ENCODE measurements at regions not wholly inside any gene's neighbourhood (a gene's known extent, or its start where the extent isn't known, plus 50 kb on each side); places are given as distances from the start of the nearest gene placed in this dataset.
"Not testable (repeated sequence)": the region's sequence is repeated elsewhere in the genome, so short reads cannot be mapped to it uniquely, and the experiment has no call there.

DNA sequence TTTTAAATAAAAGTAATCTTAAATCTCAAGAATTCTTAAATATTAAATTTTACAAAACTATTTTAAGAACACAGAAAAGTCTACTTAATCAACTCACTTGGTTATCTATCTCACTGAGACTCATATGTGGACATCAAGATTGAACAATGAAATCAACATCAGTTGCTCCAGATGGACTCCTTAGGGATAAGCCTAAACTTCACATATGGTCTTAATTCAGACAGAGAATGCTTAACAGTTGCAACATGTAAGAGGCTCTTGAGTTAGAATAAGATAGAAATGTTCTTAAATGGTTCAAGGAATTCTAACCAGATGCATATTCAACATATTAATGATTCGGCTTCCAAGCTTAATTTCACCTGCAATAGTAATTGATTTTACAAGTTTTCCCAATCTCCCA, 1730.9 kb downstream of the PCDH9 start:
- TF ChIP-seq, protein P1, sequence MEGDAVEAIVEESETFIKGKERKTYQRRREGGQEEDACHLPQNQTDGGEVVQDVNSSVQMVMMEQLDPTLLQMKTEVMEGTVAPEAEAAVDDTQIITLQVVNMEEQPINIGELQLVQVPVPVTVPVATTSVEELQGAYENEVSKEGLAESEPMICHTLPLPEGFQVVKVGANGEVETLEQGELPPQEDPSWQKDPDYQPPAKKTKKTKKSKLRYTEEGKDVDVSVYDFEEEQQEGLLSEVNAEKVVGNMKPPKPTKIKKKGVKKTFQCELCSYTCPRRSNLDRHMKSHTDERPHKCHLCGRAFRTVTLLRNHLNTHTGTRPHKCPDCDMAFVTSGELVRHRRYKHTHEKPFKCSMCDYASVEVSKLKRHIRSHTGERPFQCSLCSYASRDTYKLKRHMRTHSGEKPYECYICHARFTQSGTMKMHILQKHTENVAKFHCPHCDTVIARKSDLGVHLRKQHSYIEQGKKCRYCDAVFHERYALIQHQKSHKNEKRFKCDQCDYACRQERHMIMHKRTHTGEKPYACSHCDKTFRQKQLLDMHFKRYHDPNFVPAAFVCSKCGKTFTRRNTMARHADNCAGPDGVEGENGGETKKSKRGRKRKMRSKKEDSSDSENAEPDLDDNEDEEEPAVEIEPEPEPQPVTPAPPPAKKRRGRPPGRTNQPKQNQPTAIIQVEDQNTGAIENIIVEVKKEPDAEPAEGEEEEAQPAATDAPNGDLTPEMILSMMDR (IDR thresholded peaks at IDR 0.05; ENCODE audit: unreplicated experiment) = no peak
- Mint-ChIP-seq H3K27ac (no peak overlapping the region), H3K9me3 (ENCODE audit: low read depth) (peaks cover 3% of the 10 kb centered on the region)

DNA sequence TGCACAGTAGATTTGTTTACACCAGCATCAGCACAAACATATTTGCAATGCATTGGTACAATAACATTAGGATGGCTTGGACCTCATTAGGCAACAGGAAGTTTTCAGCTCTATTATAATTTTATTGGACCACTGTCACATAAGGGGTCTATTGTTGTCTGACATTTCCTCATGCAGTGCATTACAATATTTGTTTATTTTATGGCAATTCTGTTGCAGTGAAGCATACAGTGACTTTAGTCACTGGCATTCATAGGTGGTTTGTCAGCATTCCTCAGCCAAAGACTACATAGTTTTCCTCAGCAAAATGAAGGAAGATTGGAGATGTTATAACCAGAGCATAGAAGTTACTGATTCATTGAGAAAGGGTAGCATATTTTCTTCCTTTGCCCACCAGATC, 1732.9 kb downstream of the PCDH9 start:
- Mint-ChIP-seq H3K27ac (no peak overlapping the region), H3K9me3 (ENCODE audit: low read depth) (no peaks in the 10 kb centered on the region)
- DNase-seq (ENCODE audit: low spot score, unreplicated experiment) = no peak

More for the DNA sequence above, 1730.9 kb downstream of the PCDH9 start:
- Mint-ChIP-seq H3K4me1 (ENCODE audit: low read depth) (peaks cover 3% of the 10 kb centered on the region), H3K27me3 (no peaks in the 10 kb centered on the region), H3K36me3 (ENCODE audit: insufficient read depth) (no peaks in the 10 kb centered on the region), H3K4me3 (ENCODE audit: low read depth) (no peak overlapping the region)
- DNase-seq (ENCODE audit: low spot score, unreplicated experiment) = no peak

DNA sequence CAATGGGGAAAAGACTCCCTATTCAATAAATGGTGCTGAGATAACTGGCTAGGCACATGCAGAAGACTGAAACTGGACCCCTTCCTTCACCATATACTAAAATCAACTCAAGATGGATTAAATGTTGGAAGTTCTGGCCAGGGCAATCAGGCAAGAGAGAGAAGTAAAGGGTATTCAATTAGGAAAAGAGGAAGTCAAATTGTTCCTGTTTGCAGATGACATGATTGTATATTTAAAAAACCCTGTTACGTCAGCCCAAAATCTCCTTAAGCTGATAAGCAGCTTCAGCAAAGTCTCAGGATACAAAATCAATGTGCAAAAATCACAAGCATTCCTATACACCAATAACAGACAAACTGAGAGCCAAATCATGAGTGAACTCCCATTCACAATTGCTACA, 1739.4 kb downstream of the PCDH9 start:
- H3K27me3 Mint-ChIP-seq; DNase-seq (ENCODE audit: low spot score, unreplicated experiment); H3K4me1 Mint-ChIP-seq (ENCODE audit: low read depth); H3K27ac Mint-ChIP-seq; H3K4me3 Mint-ChIP-seq (ENCODE audit: low read depth); H3K36me3 Mint-ChIP-seq (ENCODE audit: insufficient read depth): not testable (repeated sequence)
- peaks cover 10% of the 10 kb centered on the region for H3K9me3 Mint-ChIP-seq (ENCODE audit: low read depth)

More for the DNA sequence above, 1732.9 kb downstream of the PCDH9 start:
- H3K4me3 Mint-ChIP-seq (ENCODE audit: low read depth) = no peak overlapping the region
- no peaks in the 10 kb centered on the region for H3K36me3 Mint-ChIP-seq (ENCODE audit: insufficient read depth)
- H3K4me1 Mint-ChIP-seq (ENCODE audit: low read depth) = peaks cover 10% of the 10 kb centered on the region
- no peaks in the 10 kb centered on the region for H3K27me3 Mint-ChIP-seq
- TF ChIP-seq, protein P1 (IDR thresholded peaks at IDR 0.05; ENCODE audit: unreplicated experiment) = no peak

DNA sequence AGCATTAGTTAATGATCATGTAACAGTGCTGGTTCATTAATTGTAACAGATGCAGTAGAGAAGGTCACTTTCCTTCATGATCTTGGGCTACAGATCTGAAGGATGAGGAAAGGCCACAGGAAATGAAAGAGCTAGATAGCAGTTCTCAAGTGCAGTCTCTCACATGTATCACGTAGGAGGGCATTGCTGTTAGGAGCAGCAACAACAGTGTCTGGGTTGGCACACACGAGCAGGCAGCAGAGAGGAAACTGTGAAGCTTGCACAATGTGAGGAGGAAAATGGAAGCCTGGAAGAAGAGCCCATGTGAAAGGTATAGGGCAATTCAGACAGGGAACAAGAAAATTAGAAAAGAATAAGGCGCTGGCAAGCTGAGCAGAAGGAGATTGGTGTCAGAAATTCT, 1741.5 kb downstream of the PCDH9 start:
- DNase-seq (ENCODE audit: low spot score, unreplicated experiment) = no peak
- no peaks in the 10 kb centered on the region for H3K27me3 Mint-ChIP-seq
- TF ChIP-seq, protein P1 (IDR thresholded peaks at IDR 0.05; ENCODE audit: unreplicated experiment) = no peak
- H3K27ac Mint-ChIP-seq = no peak overlapping the region
- peaks cover 12% of the 10 kb centered on the region for H3K9me3 Mint-ChIP-seq (ENCODE audit: low read depth)
- peaks cover 4% of the 10 kb centered on the region for H3K4me1 Mint-ChIP-seq (ENCODE audit: low read depth)
- H3K4me3 Mint-ChIP-seq (ENCODE audit: low read depth) = no peak overlapping the region
- H3K36me3 Mint-ChIP-seq (ENCODE audit: insufficient read depth) = no peaks in the 10 kb centered on the region

DNA sequence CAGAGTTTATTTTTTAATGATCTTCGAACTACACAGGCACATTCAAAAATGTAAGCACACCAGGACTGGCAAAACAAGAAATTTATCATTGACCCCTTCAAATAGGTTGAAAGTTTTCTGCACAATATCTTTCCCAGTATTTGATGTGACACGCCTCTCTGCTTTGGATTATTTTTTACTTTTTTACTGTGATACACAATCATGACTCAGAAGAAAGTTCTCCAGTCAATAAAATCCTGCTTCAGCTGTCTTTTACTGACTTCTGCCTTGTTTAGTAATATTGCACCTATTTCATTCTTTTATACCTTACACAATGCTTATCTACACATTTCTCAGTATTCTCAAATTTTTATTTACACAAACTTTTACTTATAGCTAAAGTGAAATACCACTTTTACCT, 1750.4 kb downstream of the PCDH9 start:
- H3K27me3 Mint-ChIP-seq = no peaks in the 10 kb centered on the region
- H3K36me3 Mint-ChIP-seq (ENCODE audit: insufficient read depth) = no peaks in the 10 kb centered on the region
- no peak overlapping the region for H3K27ac Mint-ChIP-seq
- no peak for DNase-seq (ENCODE audit: low spot score, unreplicated experiment)
- peaks cover 15% of the 10 kb centered on the region for H3K9me3 Mint-ChIP-seq (ENCODE audit: low read depth)
- no peaks in the 10 kb centered on the region for H3K4me1 Mint-ChIP-seq (ENCODE audit: low read depth)
- TF ChIP-seq, protein P1 (IDR thresholded peaks at IDR 0.05; ENCODE audit: unreplicated experiment) = no peak
- no peak overlapping the region for H3K4me3 Mint-ChIP-seq (ENCODE audit: low read depth)

DNA sequence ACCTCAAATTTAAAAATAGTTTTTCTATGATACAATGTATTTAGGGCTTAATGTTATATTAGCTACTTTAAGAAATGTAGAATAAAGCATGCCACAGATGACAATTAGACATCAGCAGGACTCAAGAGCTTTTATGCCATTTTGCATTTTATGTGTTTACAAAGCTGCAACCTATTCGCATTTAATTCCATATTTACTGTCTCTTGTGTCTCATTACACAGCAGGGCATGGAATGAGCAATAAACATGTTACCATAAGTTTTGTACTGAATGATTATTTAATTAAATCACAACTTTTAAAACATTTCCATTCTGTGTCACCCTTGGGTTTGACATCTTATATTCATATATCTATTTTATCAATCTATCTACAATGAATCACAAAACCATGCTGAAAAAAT, 1756.9 kb downstream of the PCDH9 start:
- no peaks in the 10 kb centered on the region for H3K36me3 Mint-ChIP-seq (ENCODE audit: insufficient read depth)
- no peak overlapping the region for H3K4me3 Mint-ChIP-seq (ENCODE audit: low read depth)
- peaks cover 12% of the 10 kb centered on the region for H3K9me3 Mint-ChIP-seq (ENCODE audit: low read depth)
- peaks cover 6% of the 10 kb centered on the region for H3K4me1 Mint-ChIP-seq (ENCODE audit: low read depth)
- TF ChIP-seq, protein P1 (IDR thresholded peaks at IDR 0.05; ENCODE audit: unreplicated experiment) = no peak
- no peak overlapping the region for H3K27ac Mint-ChIP-seq
- DNase-seq (ENCODE audit: low spot score, unreplicated experiment) = no peak
- no peaks in the 10 kb centered on the region for H3K27me3 Mint-ChIP-seq
